GM12865 (cell line): ENCODE measurements at regions not wholly inside any gene's neighbourhood (a gene's known extent, or its start where the extent isn't known, plus 50 kb on each side); places are given as distances from the start of the nearest gene placed in this dataset.

Experiments
- DNase-seq: peaks from one replicate; pipeline ENCODE4 v3.0.0; 2010; ENCODE audit warnings: low read depth
- H3K4me3 ChIP-seq: 2 replicates; pipeline ENCODE4 v1.5.1; 2011; ENCODE audit warnings: mild to moderate bottlenecking, low read depth, low read length, control low read depth
- TF ChIP-seq, protein P1 (sequence below): IDR thresholded peaks from 2 replicates; pipeline ENCODE4 v1.5.1; 2011; ENCODE audit warnings: low read length, control low read depth, low read depth, inconsistent platforms; ENCODE audit not compliant: insufficient read depth; ENCODE audit errors: missing control alignments

DNA sequence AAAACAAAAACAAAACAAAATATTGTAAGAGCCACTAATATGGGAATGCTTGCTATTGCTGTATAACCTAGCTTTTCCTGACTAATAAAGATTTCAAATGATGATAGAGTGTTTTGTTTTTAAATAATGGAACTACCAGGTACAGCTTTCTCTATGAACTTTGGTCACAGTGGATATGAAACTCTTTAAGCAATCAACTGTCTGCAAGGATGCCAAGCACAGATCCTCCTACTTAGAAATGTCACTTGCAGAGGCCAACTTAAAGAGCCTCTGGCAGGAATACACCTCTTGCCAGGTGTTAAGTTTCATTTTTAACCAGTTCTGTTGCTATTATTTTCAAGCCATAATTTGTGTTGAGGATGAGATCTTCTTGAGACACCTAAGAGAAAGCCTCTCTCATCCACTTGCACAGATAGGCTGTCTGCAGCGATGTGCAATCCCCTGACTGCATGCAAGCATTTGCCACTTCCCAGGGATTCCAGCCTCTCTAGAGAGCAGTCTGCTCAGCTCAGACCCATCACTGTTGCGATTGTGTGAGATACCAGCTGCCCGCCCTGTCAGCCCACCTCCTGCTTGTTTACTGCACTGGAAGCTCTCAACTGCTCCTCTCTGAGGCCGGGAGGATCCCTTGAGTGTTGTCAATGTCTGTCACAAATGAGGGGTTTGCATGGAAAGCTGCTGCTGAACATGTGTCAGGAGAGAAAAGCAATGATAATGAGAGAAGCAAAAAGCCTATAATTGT lies 86.1 kb upstream of the SCG2 start:
- no peak overlapping the region for H3K4me3 ChIP-seq
- no peak for DNase-seq
- TF ChIP-seq, protein P1, sequence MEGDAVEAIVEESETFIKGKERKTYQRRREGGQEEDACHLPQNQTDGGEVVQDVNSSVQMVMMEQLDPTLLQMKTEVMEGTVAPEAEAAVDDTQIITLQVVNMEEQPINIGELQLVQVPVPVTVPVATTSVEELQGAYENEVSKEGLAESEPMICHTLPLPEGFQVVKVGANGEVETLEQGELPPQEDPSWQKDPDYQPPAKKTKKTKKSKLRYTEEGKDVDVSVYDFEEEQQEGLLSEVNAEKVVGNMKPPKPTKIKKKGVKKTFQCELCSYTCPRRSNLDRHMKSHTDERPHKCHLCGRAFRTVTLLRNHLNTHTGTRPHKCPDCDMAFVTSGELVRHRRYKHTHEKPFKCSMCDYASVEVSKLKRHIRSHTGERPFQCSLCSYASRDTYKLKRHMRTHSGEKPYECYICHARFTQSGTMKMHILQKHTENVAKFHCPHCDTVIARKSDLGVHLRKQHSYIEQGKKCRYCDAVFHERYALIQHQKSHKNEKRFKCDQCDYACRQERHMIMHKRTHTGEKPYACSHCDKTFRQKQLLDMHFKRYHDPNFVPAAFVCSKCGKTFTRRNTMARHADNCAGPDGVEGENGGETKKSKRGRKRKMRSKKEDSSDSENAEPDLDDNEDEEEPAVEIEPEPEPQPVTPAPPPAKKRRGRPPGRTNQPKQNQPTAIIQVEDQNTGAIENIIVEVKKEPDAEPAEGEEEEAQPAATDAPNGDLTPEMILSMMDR: no peak

DNA sequence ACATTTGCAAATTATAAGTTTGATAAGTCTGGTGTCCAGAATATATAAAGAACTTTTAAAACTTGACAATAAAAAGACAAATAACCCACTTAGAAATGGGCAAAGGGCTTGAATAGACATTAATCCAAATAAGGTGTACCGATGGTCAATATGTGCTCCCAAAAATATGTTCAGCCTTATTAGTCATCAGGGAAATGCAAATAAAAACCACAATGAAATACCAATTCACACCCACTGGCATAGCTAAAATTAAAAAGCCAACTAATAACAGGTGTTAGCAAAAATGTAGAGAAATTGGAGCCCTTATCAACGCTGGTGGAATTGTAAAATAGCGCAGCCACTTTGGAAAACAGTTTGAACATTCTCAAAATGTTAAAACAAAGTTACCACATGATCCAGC lies 79.0 kb upstream of the SCG2 start:
- DNase-seq: no peak
- no peak overlapping the region for H3K4me3 ChIP-seq
- TF ChIP-seq, protein P1: no peak

DNA sequence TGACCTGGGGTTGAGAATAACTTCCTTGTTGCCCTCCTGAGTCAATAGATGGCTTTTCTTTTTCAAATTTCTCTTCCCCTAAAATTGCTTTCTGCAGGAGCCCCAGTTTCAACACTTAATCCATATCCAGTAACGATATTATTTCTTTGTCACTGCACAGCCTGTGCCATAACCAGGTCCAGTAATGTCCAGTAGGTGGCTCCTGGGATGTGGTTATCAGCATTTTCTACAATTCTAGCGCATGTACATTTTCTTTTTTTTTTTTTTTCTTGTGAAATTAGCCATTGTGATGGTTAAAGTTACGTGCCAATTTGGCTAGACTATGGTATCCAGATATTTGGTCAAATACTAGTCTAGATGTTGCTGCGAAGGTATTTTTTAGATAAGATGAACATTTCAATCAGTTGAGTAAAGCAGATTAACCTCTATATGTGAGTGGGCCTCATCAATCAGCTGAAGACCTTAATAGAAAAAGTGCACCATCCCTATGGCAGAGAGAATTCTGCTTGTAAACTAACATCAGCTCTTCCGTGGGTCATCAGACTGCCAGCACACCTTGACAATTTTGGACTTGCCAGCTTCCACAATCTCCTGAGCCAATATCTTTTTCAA lies 72.9 kb upstream of the SCG2 start:
- peak; percentile 10 for DNase-seq
- H3K4me3 ChIP-seq: no peak overlapping the region
- TF ChIP-seq, protein P1: peak; percentile 27

DNA sequence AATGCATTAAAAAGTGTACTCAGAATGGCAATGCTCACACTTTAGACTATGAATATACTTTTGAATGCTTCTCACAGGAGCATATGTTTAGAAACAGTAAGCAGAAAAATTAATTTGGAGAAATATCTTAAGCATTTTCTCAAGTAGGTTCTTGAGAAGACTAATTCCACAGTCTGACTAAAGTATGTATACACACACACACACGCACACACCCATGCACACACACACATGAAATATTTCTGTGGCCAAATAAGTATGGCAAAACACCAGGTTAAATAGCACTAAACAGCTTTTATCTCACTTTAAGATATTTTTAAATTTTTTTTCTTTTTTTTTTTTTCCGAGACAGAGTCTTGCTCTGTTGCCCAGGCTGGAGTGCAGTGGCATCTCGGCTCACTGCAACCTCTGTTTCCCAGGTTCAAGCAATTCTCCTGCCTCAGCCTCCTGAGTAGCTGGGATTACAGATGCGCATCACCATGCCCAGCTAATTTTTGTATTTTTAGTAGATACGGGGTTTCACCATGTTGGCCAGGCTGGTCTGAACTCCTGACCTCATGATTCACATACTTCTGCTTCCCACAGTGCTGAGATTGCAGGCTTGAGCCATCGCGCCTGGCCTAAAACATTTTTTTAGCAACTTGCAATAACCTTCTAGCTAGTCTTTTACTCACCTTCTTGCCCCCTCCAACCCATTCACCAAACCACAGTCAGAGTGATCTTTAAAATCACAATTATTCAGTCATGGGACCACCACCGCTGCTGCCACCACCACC lies 67.5 kb upstream of the SCG2 start:
- H3K4me3 ChIP-seq: no peak overlapping the region
- DNase-seq: no peak
- TF ChIP-seq, protein P1: no peak

DNA sequence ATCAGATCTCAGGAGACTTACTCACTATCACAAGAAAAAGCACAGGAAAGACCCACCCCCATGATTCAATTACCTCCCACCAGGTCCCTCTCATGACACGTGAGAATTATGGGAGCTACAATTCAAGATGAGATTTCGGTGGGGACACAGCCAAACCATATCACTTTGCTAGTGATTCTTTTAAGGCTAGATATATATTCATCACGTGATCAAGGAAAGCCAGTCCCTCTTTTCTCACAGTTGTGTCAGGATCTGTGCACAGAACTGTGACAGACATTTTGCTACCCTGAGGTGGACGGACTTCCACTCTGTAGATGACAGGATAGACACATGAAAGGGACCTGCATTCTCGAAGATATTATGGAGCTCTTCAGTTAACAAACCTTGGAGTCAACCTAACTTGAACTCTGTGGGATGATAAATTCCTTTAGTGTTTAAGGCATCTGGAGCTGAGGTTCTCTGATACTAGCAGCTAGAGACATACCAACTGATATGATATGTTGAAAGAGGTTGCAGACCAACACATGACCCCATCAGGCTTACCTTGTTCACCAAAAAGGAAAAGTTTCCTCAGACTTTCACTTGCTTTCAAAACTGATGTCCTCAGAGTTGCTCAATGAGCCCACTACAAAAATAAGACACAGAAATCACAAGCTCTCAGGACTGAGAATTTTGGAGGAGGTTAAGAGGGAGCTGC lies 66.3 kb upstream of the SCG2 start:
- TF ChIP-seq, protein P1: no peak
- no peak overlapping the region for H3K4me3 ChIP-seq
- no peak for DNase-seq

DNA sequence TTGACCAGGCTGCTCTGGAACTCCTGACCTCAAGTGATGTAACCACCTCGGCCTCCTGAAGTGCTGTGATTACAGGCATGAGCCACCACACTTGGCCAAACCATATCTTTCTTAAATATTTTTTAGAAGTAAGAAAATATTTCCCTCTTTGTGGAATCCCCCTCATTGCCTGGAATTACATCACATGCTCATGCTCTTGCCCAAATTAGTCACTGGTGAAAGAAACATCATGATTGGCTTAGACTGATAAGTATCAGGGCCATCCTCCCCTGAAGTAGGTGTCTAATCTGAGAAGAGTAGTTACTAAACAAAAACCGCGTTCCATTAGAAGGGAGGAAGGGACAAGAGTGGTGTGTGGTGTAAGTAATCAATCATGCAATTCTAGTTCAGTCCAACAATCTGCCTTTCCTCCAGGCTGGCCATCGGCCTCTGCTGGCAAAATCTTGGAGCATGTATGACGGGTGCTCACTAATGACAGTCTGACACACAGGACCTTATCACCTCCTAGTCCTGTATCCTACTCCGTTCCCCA lies 52.3 kb upstream of the SCG2 start:
- H3K4me3 ChIP-seq: no peak overlapping the region
- no peak for DNase-seq
- TF ChIP-seq, protein P1: no peak
